C4-2B (cell line): ENCODE measurements at regions not wholly inside any gene's neighbourhood (a gene's known extent, or its start where the extent isn't known, plus 50 kb on each side); places are given as distances from the start of the nearest gene placed in this dataset.
A peak's percentile ranks its signal among the peaks of the same experiment; 100 is the strongest.

Source experiments
- H3K27ac ChIP-seq: fragments of 450-650 bp; 2 replicates; pipeline ENCODE4 v1.5.1; 2017
- ZFX ChIP-seq: fragments of 450-650 bp; IDR thresholded peaks from 2 replicates; pipeline ENCODE4 v1.6.1; 2017
- TF ChIP-seq, protein P1 (sequence below): fragments of 450-650 bp; conservative IDR thresholded peaks from 2 replicates; pipeline ENCODE4 v1.5.1; 2017; ENCODE audit warnings: mild to moderate bottlenecking

- H3K27ac ChIP-seq = no peak overlapping the region
- TF ChIP-seq ZFX = no peak
- TF ChIP-seq, protein P1, sequence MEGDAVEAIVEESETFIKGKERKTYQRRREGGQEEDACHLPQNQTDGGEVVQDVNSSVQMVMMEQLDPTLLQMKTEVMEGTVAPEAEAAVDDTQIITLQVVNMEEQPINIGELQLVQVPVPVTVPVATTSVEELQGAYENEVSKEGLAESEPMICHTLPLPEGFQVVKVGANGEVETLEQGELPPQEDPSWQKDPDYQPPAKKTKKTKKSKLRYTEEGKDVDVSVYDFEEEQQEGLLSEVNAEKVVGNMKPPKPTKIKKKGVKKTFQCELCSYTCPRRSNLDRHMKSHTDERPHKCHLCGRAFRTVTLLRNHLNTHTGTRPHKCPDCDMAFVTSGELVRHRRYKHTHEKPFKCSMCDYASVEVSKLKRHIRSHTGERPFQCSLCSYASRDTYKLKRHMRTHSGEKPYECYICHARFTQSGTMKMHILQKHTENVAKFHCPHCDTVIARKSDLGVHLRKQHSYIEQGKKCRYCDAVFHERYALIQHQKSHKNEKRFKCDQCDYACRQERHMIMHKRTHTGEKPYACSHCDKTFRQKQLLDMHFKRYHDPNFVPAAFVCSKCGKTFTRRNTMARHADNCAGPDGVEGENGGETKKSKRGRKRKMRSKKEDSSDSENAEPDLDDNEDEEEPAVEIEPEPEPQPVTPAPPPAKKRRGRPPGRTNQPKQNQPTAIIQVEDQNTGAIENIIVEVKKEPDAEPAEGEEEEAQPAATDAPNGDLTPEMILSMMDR = no peak
These were observed 102.0 kb downstream of the SST start for GRCh38 chr3:187568171-187568570.

DNA sequence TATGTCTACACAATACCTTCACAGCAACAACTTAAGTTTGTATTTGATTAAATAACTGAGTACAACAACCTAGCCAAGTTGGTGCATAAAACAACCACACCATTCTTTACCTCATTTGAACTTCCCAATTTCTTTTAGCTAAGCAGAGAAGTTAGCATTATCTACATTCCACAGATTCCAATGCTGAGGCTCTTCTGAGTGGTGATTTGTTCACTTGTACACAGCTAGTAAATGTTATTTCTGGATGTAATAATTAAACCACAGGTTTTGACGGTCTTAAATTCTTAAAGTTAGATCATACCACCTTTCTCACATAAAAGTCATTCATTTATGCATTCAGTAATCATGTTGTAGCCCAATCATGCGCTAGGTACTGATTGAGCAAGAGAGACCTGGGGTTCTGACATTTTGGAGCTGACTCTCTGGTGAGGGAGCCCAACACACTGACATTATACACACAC, 102.5 kb downstream of the SST start:
- TF ChIP-seq, protein P1 = no peak
- TF ChIP-seq ZFX = no peak
- no peak overlapping the region for H3K27ac ChIP-seq

- TF ChIP-seq, protein P1 = no peak
- TF ChIP-seq ZFX = no peak
- no peak overlapping the region for H3K27ac ChIP-seq
These were observed 103.2 kb downstream of the SST start for GRCh38 chr3:187567021-187567420.

DNA sequence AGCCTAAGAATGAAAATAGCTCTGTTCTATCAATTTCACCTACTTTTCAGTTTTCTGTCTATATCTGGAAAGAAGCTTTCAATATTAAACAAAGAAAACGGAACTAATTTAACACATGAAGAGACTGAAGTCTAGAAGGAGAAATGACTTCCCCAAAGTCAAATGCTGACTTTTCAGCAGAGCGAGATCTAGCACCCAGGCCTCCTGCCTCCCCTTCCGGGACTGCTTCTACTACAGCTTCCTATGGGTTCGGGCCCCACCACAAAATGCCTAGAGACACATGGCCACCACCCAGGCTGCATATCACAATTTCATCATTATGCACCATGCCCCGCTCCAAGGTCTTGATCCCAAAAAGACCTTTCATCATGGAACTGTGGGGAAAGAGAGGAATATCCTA, 104.5 kb downstream of the SST start:
- no peak for TF ChIP-seq ZFX
- TF ChIP-seq, protein P1 = no peak
- H3K27ac ChIP-seq = no peak overlapping the region

DNA sequence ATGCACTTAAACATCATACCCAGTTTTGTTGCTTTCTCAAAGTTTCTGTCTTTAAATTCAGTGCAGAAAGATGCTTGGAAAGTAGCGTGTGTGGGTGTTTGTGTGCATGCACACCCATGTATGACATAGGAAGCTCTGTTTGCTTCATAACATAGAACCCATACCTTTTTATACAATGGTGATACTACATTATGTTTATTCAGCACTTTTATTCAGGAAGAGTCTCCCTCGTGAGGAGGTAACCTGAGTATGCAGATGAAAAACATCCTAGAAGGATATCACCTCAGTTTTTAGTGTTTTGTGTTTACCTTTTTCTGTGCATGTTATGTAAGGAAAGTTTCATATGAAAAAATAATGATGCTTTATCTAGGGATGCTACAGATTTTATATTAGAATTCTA, 111.2 kb downstream of the SST start:
- no peak overlapping the region for H3K27ac ChIP-seq
- TF ChIP-seq, protein P1 = peak; percentile 7
- TF ChIP-seq ZFX = no peak

- no peak overlapping the region for H3K27ac ChIP-seq
- TF ChIP-seq ZFX = no peak
- TF ChIP-seq, protein P1 = no peak
These were observed 118.8 kb downstream of the SST start for GRCh38 chr3:187551416-187551815.

DNA sequence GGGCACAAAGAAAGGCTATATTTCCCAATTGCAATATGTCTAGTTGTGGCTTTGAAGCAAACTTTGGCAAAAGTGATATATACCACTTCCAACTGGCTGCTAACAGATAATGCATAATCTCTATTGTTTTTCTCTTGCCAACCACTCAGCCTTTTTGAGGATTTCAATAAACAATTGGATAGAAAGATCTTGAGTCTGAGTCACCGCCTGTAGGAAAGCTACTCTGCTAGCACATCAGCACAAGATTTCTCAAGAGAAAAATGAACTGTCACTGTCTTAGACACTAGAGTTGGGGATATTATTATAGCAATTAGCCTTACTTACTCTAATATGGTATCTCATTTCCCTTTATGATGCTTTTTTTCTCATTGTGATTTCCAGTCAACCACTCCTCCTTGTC, 119.7 kb downstream of the SST start:
- H3K27ac ChIP-seq = no peak overlapping the region
- TF ChIP-seq, protein P1 = no peak
- TF ChIP-seq ZFX = no peak
